HPDE6-E6E7 (cell line): ENCODE measurements at regions not wholly inside any gene's neighbourhood (a gene's known extent, or its start where the extent isn't known, plus 50 kb on each side); places are given as distances from the start of the nearest gene placed in this dataset.
A peak's percentile ranks its signal among the peaks of the same experiment; 100 is the strongest.
"Not testable (repeated sequence)": the region's sequence is repeated elsewhere in the genome, so short reads cannot be mapped to it uniquely, and the experiment has no call there.

Source experiments
- DNase-seq: peaks from one replicate; pipeline ENCODE4 v3.0.0; 2011; ENCODE audit warnings: missing footprints; ENCODE audit errors: extremely low spot score

DNA sequence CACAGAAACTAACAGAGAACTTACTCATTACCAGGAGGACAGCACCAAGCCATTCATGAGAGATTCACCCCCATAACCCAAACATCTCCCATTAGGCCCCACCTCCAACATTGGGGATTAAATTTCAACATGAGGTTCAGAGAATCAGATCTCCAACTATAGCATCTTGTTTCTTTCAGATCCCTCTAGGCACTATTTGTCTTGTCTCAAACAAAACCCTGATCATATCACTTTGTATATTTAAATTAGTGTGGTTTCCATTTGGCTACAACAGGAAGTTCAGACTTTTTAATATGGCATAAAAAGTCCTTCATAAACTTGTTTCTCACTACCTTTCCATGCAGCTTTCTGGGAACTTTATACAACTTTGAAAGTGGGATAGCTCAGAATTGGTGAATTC, 699.0 kb upstream of the MIR17HG start:
- no peak for DNase-seq

DNA sequence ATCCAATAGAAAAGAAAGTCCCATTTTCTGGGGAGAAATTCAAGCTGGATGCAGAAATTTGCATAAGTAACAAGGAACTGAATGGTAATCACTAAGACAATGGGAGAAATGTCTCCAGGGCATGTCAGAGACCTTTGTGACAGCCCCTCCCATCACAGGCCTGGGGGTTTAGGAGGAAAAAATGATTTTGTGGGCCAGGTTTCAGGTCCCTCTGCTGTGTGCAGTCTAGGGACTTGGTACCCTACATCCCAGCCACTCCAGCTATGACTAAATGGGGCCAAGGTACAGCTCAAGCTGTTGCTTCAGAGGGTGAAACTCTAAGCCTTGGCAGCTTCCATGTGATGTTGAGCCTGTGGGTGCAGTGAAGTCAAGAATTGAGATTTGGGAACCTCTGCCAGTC, 695.5 kb upstream of the MIR17HG start:
- DNase-seq = no peak

DNA sequence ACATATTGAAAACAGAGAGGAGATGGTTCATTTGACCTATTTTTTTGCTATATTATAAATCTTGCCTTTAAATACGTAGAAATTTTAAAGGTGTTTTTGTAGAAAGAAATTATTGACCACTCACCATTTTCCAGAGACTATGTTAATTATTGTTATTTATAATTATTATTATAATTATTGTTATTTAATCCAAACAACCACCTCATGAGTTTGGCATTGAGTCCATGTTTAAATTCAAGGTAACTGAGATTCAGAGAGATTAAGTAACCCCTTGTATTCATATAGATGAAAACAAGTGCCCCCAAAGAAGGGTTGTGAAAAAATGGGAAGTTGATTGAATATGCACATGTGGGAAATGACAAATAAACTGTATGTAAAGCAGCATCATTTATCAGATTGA, 692.5 kb upstream of the MIR17HG start:
- DNase-seq = no peak

GRCh38 chr13:90664200-90664599, 683.3 kb upstream of the MIR17HG start:
- not testable (repeated sequence) for DNase-seq

DNA sequence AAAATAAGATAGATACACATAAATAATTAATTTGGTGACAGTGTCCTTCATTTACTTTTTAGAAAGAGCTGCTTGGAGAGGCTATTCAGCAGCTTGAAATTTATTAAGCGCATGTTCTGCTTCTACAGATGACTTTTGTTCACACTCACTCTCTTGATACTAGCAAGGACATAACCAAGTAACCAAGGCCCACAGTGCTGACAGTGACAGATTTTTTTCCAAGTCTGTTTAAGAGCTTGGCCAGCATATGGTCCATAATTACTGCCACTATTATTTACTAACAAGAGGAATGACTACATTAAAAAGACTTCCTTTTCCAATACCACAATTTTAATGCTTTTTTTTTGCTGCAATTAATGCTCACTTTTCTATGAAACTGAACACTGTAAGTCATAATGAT, 673.7 kb upstream of the MIR17HG start:
- DNase-seq = no peak

- DNase-seq = no peak
These were observed 672.4 kb upstream of the MIR17HG start for GRCh38 chr13:90675129-90675528.

DNA sequence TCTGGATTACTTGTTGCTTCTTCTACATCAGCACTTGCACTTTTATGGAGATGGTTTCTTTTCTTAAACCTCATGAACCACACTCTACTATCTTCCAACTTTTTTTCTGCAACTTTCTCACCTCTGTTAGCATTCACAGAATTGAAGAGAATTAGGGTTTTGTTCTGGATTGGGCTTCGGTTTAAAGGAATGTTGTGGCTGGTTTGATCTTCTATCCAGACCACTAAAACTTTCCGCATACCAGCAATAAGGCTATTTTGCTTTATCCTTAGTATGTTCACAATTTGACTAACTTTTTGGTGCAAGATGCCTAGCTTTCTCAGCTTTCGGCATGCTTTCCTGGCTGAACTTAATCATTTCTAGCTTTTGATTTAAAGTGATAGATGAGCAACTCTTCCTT, 666.7 kb upstream of the MIR17HG start:
- no peak for DNase-seq

GRCh38 chr13:90683711-90684131, 663.8 kb upstream of the MIR17HG start:
- no peak for DNase-seq

GRCh38 chr13:90686442-90686841, 661.0 kb upstream of the MIR17HG start:
- DNase-seq = peak; percentile 42

GRCh38 chr13:90689111-90689510, 658.4 kb upstream of the MIR17HG start:
- no peak for DNase-seq

GRCh38 chr13:90690458-90691080, 656.9 kb upstream of the MIR17HG start:
- DNase-seq = no peak

GRCh38 chr13:90696254-90696653, 651.2 kb upstream of the MIR17HG start:
- DNase-seq = peak; percentile 49

DNA sequence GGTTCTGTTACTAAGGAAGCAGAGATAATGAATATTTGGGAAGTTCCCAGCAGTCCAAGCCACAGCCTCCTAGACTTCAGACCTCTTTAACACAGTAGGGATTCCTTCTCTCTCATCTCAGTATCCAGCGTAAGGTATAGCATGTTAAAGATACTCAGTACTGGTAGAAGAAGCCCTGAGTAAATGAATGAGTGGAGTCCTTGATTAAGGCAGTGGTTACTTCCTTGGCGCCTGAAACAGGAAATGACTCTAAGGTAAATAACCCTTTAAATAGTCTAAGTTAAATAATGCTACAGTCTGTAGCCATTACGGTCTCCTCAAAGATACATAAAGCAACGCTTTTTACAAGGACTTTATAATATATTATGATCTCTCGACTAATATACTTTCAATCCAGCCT, 650.8 kb upstream of the MIR17HG start:
- DNase-seq = peak; percentile 4

- no peak for DNase-seq
These were observed 647.1 kb upstream of the MIR17HG start for GRCh38 chr13:90700340-90700739.

DNA sequence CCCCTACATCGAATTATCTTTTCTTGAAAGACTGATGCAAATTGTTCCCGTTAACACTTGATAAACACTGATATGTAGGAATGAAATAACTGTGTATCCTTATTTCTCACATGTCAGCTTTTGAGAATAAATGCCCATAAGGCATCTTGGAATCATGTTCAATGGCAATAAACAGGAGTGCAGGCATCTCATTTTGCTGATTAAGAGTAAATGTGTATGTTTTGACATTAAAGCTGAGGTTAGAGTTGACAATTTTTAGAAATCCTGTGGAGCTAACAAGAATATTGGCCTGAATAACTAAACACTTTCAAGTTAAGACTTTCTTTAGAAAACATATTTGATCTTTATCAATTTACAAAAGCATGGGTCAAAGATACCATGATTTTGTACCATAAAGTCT, 646.2 kb upstream of the MIR17HG start:
- DNase-seq = no peak

GRCh38 chr13:90702050-90702449, 645.4 kb upstream of the MIR17HG start:
- no peak for DNase-seq

- no peak for DNase-seq
These were observed 640.9 kb upstream of the MIR17HG start for GRCh38 chr13:90706631-90707030.

- no peak for DNase-seq
These were observed 639.4 kb upstream of the MIR17HG start for GRCh38 chr13:90708128-90708527.

DNA sequence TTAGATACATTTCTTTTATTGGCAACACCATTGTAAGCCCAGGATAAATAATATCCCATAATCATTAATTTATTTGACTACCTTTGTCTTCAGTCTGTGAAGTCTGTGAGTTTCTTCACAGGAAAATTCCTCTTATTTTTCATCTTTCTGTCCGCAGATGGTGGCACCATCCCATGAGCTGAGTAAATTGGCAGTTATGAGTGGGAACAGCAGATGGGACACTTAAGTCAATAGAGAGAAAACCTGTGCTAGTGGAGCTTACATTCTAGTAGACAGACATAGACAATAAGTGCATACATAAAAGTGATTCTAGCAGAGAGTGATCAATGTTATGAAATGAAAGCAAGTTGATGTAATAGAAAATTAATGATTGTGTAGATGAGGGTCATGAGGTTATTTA, 638.2 kb upstream of the MIR17HG start:
- DNase-seq = no peak

GRCh38 chr13:90710164-90710759, 637.2 kb upstream of the MIR17HG start:
- no peak for DNase-seq

- DNase-seq = no peak
These were observed 633.9 kb upstream of the MIR17HG start for GRCh38 chr13:90713441-90714133.

GRCh38 chr13:90715485-90715884, 632.0 kb upstream of the MIR17HG start:
- DNase-seq = no peak

DNA sequence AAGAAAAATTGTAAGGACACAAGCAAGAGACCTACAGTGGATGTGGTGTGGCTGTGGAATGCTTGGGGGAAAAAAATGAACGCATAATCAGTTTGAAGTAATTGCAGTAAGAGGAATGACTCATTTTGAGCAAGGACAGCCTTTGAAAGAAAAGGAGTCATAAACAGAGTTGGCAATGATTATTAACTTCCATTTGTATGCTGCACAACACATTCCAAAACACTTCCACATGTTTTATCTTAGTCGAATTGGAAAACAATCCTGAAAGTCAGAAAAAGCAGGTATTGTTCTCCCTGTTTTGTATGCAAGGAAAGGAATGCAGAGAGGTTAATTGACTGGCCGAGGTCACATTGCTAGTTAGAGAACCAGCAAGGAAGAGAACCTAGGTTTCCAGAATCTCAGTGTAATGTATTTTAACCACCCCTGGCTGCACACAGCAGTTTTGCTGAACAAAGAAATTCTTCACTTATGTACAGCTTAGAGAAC, 630.0 kb upstream of the MIR17HG start:
- DNase-seq = peak; percentile 26
